ENCODE measurements at regions not wholly inside any gene's neighbourhood (a gene's known extent, or its start where the extent isn't known, plus 50 kb on each side); places are given as distances from the start of the nearest gene placed in this dataset.

GRCh38 chr2:211205358-211205757, 649.0 kb downstream of the CPS1 start:
- TF ChIP-seq CTCF (conservative IDR thresholded peaks at IDR 0.05) (no peak), ZFX (IDR thresholded peaks at IDR 0.05) (no peak)
